HG02759 (cell line): ENCODE measurements at regions not wholly inside any gene's neighbourhood (a gene's known extent, or its start where the extent isn't known, plus 50 kb on each side); places are given as distances from the start of the nearest gene placed in this dataset.

Source experiments
- ATAC-seq: cut with Tn5 transposase; IDR thresholded peaks from one replicate; pipeline ENCODE4 v1.9.1; 2021; ENCODE audit warnings: mild to moderate bottlenecking, moderate library complexity; ENCODE audit not compliant: unreplicated experiment

DNA sequence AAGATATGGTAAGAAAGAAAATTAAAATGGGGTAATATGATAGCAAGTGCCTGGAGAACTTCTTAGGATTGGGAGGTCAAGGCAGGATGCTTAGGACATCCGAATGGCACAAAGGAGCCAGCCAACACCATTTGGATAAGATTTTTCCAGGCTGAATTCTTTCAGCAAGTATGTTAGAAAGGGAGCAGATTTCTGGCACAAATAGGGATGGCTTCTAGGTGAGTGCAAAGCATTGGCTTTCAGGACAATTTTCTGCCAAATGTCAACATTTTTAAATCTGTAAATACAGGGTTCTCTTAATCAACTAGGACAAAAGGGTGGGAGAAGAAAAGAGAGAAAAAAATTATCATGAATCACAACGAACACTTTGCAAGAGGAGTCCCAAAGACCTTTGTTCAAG, 409.1 kb downstream of the GPAM start:
- ATAC-seq, result no peak

DNA sequence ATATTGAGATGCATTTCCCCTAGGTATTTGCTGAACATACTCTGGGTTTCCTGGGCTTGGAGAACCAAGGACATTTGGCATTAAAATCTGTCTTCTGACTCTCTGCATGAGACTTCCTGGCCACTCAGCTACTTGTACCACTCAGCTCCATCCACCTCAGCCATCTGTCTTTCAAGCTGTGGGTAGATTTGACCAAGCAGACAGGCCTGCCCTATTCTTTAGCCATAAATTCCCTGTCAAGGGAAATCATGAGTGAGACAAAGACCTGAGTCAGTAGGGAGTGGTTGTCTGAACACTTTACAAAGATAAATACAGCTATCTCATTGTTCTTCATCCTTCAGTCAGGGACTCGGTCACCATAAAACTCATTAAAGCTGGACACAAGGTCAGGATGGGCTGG, 399.1 kb downstream of the GPAM start:
- ATAC-seq, result no peak

DNA sequence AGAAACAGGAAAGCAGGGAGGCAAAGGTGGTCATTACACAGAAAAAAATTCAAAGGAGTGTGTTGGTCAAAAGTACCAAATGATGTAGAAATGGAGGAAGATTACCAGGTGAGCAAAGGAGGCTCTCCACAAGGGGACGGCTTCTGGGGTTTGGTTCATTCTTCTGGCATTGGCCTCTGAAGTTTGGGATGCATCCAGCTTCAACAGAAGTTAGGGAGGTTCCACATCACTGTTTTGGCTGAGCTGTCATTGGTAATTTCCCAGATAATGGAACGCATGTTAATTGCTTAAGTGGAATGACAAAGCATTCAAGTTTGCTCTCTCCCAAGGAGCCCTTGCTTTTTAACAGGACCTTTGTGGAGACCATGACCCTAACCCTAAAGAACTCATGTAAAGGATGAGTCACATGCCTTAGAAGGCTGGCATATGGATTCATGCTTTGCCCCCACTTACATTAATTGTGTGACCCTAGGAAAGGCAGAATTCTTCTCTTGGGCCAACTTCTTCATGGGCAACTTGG, 398.6 kb downstream of the GPAM start:
- ATAC-seq, result no peak

DNA sequence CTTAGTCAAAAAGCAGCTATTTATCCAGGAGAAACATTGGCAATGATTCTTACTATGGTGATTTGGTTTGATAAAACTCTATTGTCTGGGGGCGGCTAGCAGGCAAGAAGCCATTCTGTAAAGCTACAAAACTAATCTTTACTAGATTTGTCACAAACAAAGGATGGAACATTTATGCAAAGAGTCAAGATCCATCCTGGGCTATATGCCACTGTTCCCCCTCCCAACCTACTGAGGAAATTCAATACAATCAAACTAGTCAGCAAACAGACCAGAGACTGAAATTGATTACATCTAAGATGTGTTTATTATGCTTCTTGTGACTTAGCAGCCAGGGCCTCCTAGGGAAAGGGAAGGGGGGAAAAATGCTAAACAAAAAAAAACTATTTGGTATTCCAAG, 397.6 kb downstream of the GPAM start:
- no peak for ATAC-seq

DNA sequence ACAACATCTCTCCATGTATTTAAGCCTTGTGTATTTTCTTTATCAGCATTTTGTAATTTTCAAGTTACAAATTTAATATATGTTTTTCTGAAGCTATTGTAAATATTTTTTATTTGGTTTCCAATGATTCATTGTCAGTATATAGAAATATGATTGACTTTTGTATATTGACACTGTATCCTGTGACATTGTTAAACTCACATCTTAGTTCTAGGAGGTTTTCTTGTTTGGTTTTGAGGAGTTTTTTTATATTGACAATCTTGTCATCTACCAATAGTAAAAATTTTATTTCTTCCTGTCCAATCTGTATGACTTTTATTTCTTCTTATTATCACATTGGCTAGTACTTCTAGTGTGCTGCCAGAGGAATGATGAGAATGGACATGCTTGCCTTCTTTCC, 393.7 kb downstream of the GPAM start:
- no peak for ATAC-seq

DNA sequence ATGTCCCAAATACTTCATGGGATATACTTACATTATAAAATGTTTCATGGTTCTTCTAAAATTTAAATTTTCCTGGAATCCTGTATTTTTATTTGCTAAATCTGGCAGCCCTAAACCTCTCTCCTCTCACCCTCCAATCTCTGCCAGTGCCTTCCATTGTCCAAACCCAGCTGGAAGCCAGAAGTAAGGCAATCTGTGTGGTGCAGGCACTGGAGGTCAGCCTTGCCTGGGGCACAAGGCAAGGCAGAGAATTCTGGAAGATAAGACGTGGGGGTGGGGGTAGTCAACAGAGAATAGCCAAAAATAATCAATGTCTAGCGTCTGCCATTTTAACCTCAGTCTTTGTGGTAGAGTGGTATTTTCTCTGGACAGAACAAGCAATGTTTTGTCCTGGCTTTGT, 381.7 kb downstream of the GPAM start:
- ATAC-seq, result no peak

DNA sequence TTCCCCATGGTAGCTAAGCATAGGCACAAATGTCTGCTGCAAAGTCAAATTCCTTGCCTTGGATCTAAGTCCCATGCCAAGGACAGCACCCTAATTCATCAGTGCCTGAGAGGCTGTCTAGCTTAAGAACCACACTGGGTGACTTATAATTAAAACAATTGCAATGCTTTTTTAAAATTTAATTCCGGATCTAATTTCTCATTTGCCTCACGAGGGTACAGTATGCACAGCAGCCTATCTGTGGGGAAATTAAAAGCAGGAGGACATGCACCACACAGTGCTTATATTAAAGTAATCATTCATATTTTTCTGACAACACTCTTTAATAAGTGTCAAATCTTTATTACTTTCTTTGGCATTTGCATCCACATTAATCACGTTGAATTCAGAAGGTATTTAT, 378.8 kb downstream of the GPAM start:
- ATAC-seq, result no peak

DNA sequence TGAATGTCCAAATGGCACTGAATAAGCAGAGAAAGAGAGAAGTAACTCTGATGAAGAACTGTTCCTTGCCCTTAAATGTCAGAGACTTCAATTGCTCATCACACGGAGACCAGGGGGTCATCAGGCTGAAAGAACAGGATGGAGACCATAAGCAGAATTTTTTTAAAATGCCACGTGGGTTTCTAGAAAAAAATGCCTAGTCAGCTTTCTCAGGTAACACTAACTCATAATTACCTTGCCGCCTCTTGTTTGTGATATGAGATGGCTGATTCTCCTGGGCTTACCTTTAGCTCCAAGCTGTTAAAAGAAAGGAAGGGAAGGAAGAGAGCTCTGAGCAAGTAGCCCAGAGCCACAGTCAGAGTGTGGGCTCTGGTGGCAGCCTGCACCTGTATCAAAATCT, 372.0 kb downstream of the GPAM start:
- no peak for ATAC-seq

DNA sequence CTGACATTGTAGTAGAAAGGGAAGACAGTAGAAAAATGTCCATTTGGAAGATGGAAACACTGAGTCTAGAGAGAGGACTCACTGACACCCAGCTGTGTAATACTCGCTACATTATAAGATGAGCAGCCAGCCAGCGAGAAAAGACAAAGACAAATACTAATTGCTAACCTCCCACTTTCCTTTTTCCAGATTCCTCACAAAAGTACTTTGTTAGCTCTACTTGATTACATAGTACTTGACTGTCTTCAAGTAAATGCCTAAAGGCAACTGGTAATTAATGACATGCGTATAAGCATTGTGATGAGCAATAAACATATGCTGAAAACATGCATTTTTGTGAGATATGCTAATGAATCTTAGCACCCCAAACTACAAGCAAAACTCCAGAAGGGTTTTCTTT, 363.1 kb downstream of the GPAM start:
- no peak for ATAC-seq

DNA sequence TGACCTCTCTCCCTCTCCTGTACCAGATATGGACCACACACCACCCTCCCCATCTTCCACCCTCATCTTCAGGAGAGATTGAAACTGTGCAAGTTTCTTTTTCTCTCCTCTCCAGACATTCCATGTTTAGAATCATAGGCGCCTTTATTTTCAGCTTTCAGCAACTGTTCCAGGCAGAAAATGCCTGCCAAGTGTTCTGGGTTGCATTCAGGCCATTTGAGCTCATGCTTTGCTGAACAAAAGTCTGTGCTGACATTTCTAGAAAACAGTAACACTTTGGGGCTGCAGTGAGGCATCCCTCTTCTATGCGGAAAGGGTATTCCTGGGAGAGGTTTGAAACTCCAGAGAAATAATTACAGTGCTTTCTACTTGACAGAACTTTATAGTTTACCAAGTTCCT, 361.7 kb downstream of the GPAM start:
- no peak for ATAC-seq

DNA sequence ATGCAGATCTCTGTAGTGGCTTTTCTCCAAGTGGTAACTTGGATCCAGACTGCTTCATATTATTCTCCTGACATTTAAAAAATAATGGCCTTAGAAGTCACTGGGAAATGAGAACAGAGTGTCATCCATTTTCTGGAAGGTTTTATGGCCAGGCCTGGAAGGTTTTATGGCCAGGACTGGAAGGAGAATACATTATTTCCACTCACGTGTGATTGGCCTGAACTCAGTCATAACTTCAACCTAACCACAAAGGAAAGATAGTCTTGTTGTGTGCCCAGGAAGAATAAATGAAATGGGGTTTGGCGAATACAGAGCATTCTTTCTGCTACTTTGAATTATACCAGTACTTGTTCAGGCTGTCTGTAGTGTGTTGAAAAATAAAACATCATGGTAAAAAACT, 360.9 kb downstream of the GPAM start:
- no peak for ATAC-seq

DNA sequence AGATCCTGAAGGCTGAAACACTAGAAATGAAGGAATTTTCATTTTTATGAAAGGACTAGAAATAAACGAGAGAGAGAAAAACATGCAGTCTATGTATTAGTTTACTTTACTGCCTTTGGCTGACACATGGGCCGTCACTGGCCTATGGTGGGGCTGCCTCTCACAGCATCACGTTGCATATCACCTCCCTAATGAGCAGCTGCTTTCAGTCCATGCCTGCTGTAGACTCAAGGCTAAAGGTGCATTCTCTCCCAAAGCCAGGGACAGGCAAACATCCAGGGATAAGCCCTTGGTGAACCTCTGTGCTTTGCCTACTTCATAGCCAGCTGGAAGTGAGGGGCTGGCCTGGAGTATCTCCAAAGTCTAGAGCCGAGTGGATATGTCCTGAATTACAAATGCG, 359.4 kb downstream of the GPAM start:
- ATAC-seq, result no peak

DNA sequence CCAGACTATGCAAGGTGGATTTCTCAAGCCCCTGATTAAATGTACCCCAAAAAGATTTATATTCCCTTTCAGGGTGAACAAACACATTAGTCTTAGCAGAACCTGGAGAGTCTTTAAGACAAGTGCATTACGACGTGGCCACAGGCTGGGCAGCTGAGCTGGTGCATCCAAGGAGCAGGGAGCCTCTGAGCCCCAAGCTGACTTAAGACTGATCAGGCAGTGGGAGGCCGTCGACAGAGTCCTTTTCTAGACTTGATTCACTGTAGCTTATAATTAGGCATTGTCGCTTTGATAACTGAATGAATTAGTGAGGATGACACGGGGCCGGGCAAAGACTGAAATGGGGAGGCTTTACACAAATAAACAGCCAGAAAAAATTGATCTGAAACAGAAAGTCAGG, 353.2 kb downstream of the GPAM start:
- ATAC-seq, result no peak

DNA sequence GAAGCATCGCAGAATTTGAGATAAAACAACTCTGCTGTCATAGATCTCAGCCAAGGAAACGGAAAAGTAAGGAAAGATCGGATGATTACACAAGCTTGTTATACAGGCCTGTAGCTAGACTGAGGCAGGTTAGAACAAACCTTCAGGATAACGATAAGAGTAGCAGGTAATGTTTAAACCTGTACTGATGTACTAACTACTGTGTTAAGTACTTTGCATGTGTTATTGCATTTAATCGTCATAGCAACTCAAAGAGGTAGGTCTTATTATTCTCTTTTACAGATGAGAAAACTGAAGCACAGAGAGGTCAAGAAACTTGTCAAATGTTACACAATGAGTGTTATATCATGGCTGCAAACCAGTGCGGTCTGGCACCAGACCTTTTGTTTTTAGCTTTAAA, 352.5 kb downstream of the GPAM start:
- ATAC-seq, result no peak

DNA sequence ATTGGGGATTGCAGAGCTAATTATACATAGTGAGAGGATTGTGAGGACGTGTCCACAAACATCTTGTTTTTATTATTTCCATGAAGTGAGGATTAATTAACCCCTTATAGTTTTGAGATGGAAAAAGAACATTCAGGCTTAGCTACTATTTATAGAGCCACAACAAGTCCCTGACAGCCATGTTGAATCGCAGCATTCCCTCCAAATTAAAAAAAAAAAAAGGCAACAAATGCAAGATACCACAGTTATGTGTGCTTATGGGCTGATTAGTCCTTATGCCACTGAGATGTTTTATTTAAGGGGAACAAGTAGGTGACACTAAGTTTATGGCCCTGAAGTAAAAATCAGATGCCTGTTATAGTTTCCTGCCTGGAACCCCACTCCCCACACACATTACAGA, 350.3 kb downstream of the GPAM start:
- ATAC-seq, result no peak

DNA sequence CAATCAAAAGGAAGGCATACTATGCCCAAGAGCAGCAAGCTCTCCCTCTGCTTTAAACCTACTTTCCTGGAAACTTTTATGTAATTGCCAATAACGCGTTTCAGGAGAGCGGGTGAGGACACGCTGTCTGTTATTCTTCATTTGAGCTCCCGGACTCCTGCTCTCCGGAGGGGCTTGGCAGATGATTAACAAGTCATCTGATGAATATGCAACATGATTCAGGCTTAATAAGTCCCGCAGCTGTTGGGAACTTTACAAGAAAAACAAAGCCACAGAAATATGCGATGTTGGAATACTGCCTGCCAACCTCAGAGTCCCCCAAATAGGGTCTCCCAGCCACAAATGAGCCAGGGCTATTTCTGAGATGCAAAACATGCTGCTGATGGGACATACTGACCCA, 348.0 kb downstream of the GPAM start:
- ATAC-seq, result no peak

DNA sequence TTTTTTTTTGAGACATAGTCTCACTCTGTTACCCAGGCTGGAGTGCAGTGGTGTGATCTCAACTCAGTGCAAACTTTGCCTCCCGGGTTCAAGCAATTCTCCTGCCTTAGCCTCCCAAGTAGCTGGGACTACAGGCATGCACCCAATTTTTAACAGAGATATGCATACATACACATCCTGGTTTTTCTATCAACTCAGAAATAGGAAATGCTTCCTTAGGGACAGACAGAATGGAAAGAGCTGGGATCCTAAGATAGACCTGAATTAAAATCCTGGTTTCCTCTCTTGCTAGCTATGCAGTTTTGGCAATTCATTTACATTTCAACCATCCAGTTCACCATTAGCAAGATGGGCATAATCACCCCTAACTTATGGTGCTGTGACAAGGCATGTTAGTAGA, 347.5 kb downstream of the GPAM start:
- ATAC-seq, result no peak

DNA sequence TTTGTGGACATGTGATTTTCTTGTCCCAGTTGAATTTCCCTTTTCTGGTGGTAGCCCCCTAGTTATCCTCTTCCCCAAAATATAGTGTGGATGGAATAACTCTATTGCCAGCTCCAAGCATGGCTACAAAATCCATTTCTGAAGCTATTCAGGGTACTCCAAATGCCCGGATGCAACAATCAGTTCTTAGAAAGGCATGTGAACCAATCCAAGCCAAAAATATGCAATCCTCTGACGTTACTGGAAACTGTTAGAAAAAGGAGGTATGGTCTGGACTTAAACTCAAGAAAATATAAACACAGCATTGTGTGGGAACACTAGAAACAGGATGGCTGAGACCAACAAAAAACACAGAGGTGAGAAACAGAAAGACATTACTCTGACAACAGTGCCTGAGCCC, 347.0 kb downstream of the GPAM start:
- ATAC-seq, result no peak

DNA sequence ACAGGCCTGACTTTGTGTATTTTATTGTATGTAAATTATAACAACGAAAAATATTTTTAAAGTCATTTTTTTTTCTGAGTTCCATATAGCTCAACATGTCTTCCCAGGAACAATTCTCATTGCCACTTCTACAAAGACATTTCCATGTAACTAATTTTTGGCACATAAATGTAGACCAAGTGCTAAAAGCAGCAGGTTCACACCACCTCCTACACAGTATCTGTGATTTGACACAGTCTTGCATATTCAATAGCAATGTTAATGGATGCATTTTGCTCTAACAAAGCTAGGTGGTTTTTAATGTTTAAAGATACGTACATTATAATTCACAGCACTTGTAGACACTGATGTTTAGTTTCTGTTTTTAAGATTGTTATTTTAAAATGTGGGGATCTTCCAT, 346.5 kb downstream of the GPAM start:
- ATAC-seq, result no peak

DNA sequence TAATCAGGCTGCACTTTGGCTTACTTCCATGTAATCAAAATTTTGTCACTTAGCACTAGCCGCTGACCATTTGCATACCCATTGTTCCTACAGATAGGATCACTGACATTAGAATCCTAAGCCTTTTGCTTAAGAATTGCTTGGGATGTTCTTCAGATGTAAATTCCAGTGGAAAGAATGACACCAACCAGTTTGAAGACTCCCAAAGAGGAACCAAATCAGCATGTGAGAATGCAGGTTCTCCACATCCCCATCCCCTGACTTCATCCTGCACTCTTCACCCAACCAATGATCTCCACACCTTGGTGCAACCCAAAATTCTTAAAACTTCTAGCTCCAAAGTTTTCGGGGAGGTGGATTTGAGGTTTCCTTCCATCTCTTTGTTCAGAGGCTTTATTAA, 345.6 kb downstream of the GPAM start:
- no peak for ATAC-seq

DNA sequence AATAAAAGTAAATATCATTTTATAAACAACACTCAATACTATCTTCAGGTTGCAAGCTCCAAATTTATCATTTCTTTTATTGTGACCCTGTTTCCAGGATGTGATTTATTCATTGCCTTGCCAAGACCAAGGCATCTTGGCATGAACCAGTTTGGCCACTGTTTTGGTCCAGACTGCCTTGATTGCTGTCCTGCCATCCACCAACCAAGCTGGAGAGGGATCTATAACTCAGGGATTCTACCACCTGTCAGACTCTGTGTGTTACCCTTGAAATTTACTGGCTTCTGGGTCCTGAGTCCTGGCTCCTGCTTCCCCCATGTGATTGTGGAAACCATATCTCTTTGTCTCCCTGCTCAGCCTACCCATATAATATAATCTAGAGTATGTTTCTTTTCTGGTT, 343.0 kb downstream of the GPAM start:
- no peak for ATAC-seq

DNA sequence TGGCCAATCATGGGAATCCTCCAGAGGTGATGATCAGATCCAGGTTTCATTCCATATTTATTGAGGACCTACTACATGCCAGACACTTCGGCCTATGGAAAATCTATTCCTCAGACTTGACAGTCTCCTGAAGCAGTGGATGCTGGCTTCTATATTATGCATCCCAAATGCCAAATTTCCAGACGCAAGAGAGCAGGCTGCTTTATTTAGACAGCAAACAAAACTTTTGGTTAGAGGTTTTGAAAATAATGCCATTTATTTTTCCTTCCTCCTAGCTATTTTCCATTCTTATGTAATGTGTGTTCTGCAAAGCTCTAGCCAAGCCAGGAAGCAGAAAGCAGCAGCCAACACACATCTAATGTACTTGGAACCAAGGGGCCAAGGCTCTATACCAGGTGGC, 330.8 kb downstream of the GPAM start:
- no peak for ATAC-seq

DNA sequence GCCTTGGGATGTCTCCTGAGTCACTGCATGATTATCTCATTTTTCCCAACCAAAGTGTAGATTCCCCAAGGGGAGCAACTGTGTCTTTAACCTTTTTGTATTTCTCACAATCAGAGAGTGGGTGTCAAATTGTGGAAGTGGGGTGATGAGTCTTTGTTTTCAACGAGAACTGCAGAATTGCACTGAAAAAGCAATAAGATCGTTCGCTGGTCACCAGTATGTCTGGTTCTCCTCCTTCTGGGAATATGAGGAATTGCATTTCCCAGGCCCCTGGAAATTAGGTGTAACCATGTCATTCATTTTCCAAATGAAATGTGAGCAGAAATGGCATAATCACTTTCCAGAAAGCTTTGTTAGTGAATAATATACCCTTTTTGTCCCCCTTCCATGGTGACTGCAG, 326.9 kb downstream of the GPAM start:
- ATAC-seq, result no peak

DNA sequence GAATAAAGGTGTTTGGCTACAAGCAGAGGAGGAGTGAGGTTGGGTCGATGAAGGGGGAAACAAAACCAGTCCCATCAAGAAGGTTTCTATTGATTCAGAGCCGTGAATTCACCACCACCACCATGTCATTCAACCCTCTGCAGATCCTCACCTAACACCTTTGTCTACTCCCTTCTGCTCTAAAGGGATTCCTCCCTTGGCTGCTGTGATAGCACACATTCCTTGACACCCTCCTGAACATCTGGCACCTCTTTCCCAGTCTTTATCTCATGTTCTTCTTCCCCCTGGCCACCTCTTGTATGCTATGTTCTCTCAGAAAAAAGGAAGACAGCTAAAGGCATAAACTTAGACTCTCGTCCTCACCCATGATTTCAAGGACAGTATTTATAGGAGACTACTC, 318.0 kb downstream of the GPAM start:
- ATAC-seq, result no peak
